H1 (cell line): ENCODE measurements at regions not wholly inside any gene's neighbourhood (a gene's known extent, or its start where the extent isn't known, plus 50 kb on each side); places are given as distances from the start of the nearest gene placed in this dataset.

ENCODE experiments used
- BACH1 ChIP-seq: IDR thresholded peaks from 2 replicates; pipeline ENCODE4 v1.6.1; 2012; ENCODE audit warnings: low read length, improper control_type of control experiment
- CBX8 ChIP-seq: fragments of 300-800, 300-1000 bp; sonication (generic); IDR thresholded peaks from 2 replicates; pipeline ENCODE4 v1.7.1; 2016; ENCODE audit warnings: low read depth, low read length, borderline replicate concordance
- EGR1 ChIP-seq: IDR thresholded peaks from 2 replicates; pipeline ENCODE4 v1.6.1; 2011; ENCODE audit warnings: low read depth, low read length, borderline replicate concordance
- EP300 ChIP-seq, 2 experiments: IDR thresholded peaks; 1 replicate in 1 of 2; 2 replicates in 1 of 2; pipeline ENCODE4 v1.6.1; 2011 to 2012; ENCODE audit warnings: low read depth in 2 of 2, low read length in 2 of 2, mild to moderate bottlenecking in 2 of 2, borderline replicate concordance in 1 of 2, inconsistent platforms in 1 of 2, moderate library complexity in 1 of 2
- HDAC2 ChIP-seq, 2 experiments: fragments of 300-600 bp in 1 of 2; sonication (generic) in 1 of 2; IDR thresholded peaks; 2 replicates each; pipeline ENCODE4 v1.6.1; 2011 to 2012; ENCODE audit warnings: low read depth in 2 of 2, low read length in 2 of 2, mild to moderate bottlenecking in 2 of 2, moderate library complexity in 2 of 2, borderline replicate concordance in 1 of 2, inconsistent platforms in 1 of 2
- RNF2 ChIP-seq: fragments of 200-900, 300-1000 bp; sonication (generic); IDR thresholded peaks from 2 replicates; pipeline ENCODE4 v1.7.1; 2016; ENCODE audit warnings: borderline replicate concordance, low read depth, mild to moderate bottlenecking, antibody characterized with exemption, low read length; ENCODE audit not compliant: poor library complexity, severe bottlenecking; ENCODE audit errors: missing control alignments
- TF ChIP-seq, protein P1 (sequence below), 3 experiments: IDR thresholded peaks; 1 replicate in 2 of 3; 2 replicates in 1 of 3; pipeline versions ENCODE4 v1.5.1 to v1.6.1; 2011; ENCODE audit warnings: low read length in 3 of 3, mild to moderate bottlenecking in 3 of 3, inconsistent platforms in 2 of 3, low read depth in 1 of 3, moderate library complexity in 1 of 3; ENCODE audit not compliant: insufficient read depth in 1 of 3; ENCODE audit errors: control extremely low read depth in 1 of 3

GRCh38 chrX:20361081-20361889, 94.6 kb upstream of the RPS6KA3 start (continued):
- TF ChIP-seq, protein P1, sequence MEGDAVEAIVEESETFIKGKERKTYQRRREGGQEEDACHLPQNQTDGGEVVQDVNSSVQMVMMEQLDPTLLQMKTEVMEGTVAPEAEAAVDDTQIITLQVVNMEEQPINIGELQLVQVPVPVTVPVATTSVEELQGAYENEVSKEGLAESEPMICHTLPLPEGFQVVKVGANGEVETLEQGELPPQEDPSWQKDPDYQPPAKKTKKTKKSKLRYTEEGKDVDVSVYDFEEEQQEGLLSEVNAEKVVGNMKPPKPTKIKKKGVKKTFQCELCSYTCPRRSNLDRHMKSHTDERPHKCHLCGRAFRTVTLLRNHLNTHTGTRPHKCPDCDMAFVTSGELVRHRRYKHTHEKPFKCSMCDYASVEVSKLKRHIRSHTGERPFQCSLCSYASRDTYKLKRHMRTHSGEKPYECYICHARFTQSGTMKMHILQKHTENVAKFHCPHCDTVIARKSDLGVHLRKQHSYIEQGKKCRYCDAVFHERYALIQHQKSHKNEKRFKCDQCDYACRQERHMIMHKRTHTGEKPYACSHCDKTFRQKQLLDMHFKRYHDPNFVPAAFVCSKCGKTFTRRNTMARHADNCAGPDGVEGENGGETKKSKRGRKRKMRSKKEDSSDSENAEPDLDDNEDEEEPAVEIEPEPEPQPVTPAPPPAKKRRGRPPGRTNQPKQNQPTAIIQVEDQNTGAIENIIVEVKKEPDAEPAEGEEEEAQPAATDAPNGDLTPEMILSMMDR (IDR thresholded peaks at IDR 0.05; ENCODE audit: control extremely low read depth in 1 of 3, insufficient read depth in 1 of 3, low read depth in 1 of 3, low read length in 3 of 3), result no peak
- no peak for TF ChIP-seq RNF2
- TF ChIP-seq EP300 (IDR thresholded peaks at IDR 0.05; ENCODE audit: borderline replicate concordance in 1 of 2, low read depth in 2 of 2, low read length in 2 of 2), result no peak
- no peak for TF ChIP-seq EGR1
- no peak for TF ChIP-seq CBX8
- TF ChIP-seq HDAC2 (IDR thresholded peaks at IDR 0.05; ENCODE audit: borderline replicate concordance in 1 of 2, low read depth in 2 of 2, low read length in 2 of 2), result no peak
- TF ChIP-seq BACH1, result no peak
